ENCODE measurements at regions not wholly inside any gene's neighbourhood (a gene's known extent, or its start where the extent isn't known, plus 50 kb on each side); places are given as distances from the start of the nearest gene placed in this dataset.
"Not testable (repeated sequence)": the region's sequence is repeated elsewhere in the genome, so short reads cannot be mapped to it uniquely, and the experiment has no call there.

DNA sequence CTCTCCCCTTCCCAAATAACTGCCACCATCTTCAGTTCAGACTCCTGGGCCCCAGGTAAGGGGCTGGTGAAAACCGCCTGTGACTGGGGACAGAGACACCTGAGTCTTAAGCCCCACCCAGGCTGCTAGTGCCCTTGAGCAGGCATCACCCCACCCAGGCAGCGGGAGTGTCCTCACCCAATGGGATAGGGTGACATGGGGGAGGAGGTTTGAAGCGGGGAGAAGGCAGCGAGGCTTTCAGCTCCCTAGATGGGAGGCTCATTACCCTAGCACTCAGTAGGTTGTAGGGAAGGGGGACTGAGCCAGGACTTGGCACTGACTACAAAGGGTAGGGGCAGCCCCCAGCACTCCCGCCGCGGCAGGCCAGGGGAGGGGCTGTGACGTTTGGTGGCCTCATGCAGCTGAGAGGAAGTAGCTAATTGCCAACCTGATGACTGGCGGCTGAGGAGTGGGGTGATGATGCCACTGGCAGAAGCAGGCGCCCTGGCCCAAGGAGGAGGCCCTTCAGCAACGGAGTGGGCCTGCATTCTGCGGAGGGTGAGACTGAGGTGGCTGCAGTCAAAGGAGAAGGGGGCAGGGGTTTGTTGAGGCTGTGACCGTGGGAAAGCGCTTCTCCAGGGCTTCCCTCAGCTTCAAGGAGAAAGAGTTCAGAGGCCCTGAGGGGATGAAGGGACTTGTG is 126.9 kb downstream of the MRPL14 start:
- H3K36me3 ChIP-seq (ENCODE audit: control insufficient read depth, insufficient read depth, low read length), result no peaks in the 10 kb centered on the region
- H3K4me3 ChIP-seq (ENCODE audit: low read depth, low read length), result no peak overlapping the region
- TF ChIP-seq, protein P1, sequence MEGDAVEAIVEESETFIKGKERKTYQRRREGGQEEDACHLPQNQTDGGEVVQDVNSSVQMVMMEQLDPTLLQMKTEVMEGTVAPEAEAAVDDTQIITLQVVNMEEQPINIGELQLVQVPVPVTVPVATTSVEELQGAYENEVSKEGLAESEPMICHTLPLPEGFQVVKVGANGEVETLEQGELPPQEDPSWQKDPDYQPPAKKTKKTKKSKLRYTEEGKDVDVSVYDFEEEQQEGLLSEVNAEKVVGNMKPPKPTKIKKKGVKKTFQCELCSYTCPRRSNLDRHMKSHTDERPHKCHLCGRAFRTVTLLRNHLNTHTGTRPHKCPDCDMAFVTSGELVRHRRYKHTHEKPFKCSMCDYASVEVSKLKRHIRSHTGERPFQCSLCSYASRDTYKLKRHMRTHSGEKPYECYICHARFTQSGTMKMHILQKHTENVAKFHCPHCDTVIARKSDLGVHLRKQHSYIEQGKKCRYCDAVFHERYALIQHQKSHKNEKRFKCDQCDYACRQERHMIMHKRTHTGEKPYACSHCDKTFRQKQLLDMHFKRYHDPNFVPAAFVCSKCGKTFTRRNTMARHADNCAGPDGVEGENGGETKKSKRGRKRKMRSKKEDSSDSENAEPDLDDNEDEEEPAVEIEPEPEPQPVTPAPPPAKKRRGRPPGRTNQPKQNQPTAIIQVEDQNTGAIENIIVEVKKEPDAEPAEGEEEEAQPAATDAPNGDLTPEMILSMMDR (IDR thresholded peaks at IDR 0.05; ENCODE audit: insufficient read depth, low read length, poor library complexity, severe bottlenecking), result no peak
- DNase-seq (ENCODE audit: low read depth), result no peak
- H3K27me3 ChIP-seq (ENCODE audit: control insufficient read depth, insufficient read depth, low read length), result no peaks in the 10 kb centered on the region

DNA sequence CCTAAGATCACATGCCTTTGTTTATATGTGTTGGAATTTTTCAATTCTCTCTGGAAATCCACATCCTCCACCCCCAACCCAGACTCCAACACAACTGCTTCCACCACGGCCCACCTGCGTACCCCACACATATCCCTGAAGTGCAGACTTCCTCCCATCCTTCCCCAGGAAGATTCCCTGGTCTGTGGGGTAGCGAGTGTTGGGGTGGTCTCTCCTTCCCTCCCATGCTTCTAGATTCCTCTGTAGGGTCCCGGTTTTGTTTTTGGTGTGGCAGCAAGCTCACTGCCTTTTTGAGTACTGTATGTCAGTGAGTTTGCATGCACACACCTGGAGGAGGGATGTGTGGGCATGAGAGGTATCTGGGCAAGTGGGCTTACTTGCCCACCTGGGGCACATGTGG is 127.6 kb downstream of the MRPL14 start:
- Histone ChIP-seq H3K36me3 (ENCODE audit: control insufficient read depth, insufficient read depth, low read length) (no peaks in the 10 kb centered on the region), H3K27me3 (ENCODE audit: control insufficient read depth, insufficient read depth, low read length) (no peaks in the 10 kb centered on the region), H3K4me3 (ENCODE audit: low read depth, low read length) (no peak overlapping the region)
- TF ChIP-seq, protein P1 (IDR thresholded peaks at IDR 0.05; ENCODE audit: insufficient read depth, low read length, poor library complexity, severe bottlenecking), result no peak
- no peak for DNase-seq (ENCODE audit: low read depth)

DNA sequence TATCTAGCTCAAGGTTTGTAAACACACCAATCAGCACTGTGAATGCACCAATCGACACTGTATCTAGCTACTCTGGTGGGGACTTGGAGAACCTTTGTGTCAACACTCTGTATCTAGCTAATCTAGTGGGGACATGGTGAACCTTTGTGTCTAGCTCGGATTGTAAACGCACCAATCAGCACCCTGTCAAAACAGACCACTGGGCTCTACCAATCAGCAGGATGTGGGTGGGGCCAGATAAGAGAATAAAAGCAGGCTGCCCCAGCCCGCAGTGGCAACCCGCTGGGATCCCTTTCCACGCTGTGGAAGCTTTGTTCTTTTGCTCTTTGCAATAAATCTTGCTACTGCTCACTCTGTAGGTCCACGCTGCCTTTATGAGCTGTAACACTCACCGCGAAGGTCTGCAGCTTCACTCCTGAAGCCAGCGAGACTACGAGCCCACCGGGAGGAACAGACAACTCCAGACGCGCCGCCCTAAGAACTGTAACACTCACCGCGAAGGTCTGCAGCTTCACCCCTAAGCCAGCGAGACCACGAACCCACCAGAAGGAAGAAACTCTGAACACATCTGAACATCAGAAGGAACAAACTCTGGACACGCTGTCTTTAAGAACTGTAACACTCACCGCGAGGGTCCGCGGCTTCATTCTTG is 128.5 kb downstream of the MRPL14 start:
- DNase-seq (ENCODE audit: low read depth); H3K36me3 ChIP-seq (ENCODE audit: control insufficient read depth, insufficient read depth, low read length); H3K4me3 ChIP-seq (ENCODE audit: low read depth, low read length); H3K27me3 ChIP-seq (ENCODE audit: control insufficient read depth, insufficient read depth, low read length): not testable (repeated sequence)

DNA sequence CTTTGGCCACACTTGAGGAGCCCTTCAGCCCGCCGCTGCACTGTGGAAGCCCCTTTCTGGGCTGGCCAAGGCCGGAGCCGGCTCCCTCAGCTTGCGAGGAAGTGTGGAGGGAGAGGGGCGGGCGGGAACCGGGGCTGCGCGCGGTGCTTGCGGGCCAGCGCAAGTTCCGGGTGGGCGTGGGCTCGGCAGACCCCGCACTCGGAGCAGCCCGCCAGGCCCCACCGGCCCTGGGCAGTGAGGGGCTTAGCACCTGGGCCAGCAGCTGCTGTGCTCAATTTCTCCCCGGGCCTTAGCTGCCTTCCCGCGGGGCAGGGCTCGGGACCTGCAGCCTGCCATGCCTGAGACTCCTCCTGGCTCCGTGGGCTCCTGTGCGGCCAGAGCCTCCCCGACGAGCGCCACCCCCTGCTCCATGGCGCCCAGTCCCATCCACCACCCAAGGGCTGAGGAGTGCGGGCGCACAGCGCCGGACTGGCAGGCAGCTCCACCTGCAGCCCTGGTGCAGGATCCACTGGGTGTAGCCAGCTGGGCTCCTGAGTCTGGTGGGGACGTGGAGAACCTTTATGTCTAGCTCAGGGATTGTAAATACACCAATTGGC is 129.2 kb downstream of the MRPL14 start:
- H3K27me3 ChIP-seq (ENCODE audit: control insufficient read depth, insufficient read depth, low read length); H3K4me3 ChIP-seq (ENCODE audit: low read depth, low read length); DNase-seq (ENCODE audit: low read depth); H3K36me3 ChIP-seq (ENCODE audit: control insufficient read depth, insufficient read depth, low read length): not testable (repeated sequence)

DNA sequence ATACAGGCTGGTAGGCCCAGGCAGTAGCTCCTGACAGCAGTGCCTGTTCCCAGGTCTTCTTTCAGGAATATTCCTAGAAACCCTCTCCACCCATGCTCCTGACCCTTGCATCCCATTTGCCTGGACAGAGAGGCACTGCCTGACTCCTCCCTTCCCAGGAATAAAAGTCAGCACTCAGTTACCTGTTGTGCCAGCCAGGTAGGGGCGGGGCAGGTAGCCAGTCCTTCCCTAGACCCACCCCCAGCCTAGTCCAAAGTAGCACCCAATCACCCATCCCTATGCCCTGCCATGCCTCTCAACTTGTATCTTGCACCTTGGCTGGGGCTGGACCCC is 129.9 kb downstream of the MRPL14 start:
- TF ChIP-seq, protein P1 (IDR thresholded peaks at IDR 0.05; ENCODE audit: insufficient read depth, low read length, poor library complexity, severe bottlenecking), result no peak
- Histone ChIP-seq H3K27me3 (ENCODE audit: control insufficient read depth, insufficient read depth, low read length) (no peaks in the 10 kb centered on the region), H3K36me3 (ENCODE audit: control insufficient read depth, insufficient read depth, low read length) (no peaks in the 10 kb centered on the region), H3K4me3 (ENCODE audit: low read depth, low read length) (no peak overlapping the region)
- no peak for DNase-seq (ENCODE audit: low read depth)

DNA sequence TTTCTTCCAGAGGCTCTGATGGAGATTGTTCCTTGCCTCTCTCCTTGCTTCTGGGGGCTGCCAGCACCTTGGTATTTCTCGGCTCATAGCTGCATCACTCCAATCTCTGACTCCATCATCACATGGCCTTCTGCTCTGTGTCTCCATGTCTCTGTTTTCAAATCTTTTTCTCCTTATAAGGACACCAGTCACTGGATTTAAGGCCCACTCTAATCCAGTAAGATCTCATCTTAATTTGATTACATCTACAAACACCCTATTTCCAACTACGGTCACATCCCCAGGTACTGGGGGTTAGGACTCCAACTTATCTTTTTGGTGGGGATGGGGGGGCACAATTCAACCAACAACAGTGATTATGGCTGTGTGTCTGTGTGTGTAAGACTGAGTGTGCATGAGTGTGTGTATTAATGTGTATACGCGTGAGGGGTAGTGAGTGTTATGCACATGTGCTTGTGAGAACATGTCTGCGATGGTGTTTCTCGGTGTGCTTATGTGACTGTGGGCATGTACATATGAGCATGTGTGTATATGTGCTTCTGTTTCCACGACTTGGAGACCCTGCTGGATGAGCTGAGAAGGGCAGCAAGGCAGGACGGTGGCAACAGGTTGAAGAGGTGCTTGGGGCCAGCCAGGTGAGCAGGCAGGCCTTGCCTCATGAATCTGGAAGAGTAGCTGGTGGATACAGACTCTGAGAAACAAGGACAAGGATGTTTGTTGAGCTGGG is 130.5 kb downstream of the MRPL14 start:
- DNase-seq (ENCODE audit: low read depth), result no peak

More for the DNA sequence above, 130.5 kb downstream of the MRPL14 start:
- no peak overlapping the region for H3K4me3 ChIP-seq (ENCODE audit: low read depth, low read length)
- TF ChIP-seq, protein P1 (IDR thresholded peaks at IDR 0.05; ENCODE audit: insufficient read depth, low read length, poor library complexity, severe bottlenecking), result no peak
- no peaks in the 10 kb centered on the region for H3K27me3 ChIP-seq (ENCODE audit: control insufficient read depth, insufficient read depth, low read length)
- no peaks in the 10 kb centered on the region for H3K36me3 ChIP-seq (ENCODE audit: control insufficient read depth, insufficient read depth, low read length)
